MCF 10A (cell line): ENCODE measurements at regions not wholly inside any gene's neighbourhood (a gene's known extent, or its start where the extent isn't known, plus 50 kb on each side); places are given as distances from the start of the nearest gene placed in this dataset.

Source experiments
- BruUV-seq: library from RNA; stranded (reverse); fragments of 400-500 nt; replicated peaks from 2 replicates; lab custom pipeline; 2021; lab: Mats Ljungman, UMichigan
- CTCF ChIA-PET: fragments of 300-600 bp; sonication (Branson Sonifier 250); formaldehyde crosslinking; extraction: SDS; loops from one replicate; lab custom pipeline; 2021; ENCODE audit warnings: antibody characterized with exemption, inconsistent platforms; lab: Yijun Ruan, JAX
- POLR2A ChIA-PET: fragments of 300-600, 350-650 bp; sonication (Branson Sonifier 250); formaldehyde crosslinking; extraction: SDS; loops from one replicate; lab custom pipeline; 2020; ENCODE audit warnings: antibody characterized with exemption, inconsistent platforms; lab: Yijun Ruan, JAX
- DNase-seq: peaks from one replicate; pipeline ENCODE4 v3.0.0-alpha.2; 2018; ENCODE audit not compliant: unreplicated experiment
- H3K27ac Mint-ChIP-seq: one replicate; pipeline ENCODE4 v1.8.0; 2022; ENCODE audit warnings: mild to moderate bottlenecking, low read depth, mixed read lengths; ENCODE audit not compliant: unreplicated experiment
- H3K27me3 Mint-ChIP-seq: one replicate; pipeline ENCODE4 v1.8.0; 2022; ENCODE audit warnings: mixed read lengths; ENCODE audit not compliant: insufficient read depth, unreplicated experiment
- H3K36me3 Mint-ChIP-seq: one replicate; pipeline ENCODE4 v1.8.0; 2022; ENCODE audit warnings: mild to moderate bottlenecking, moderate library complexity, mixed read lengths; ENCODE audit not compliant: insufficient read depth, unreplicated experiment
- H3K4me1 Mint-ChIP-seq: one replicate; pipeline ENCODE4 v1.8.0; 2022; ENCODE audit warnings: mixed read lengths; ENCODE audit not compliant: insufficient read depth, unreplicated experiment
- H3K4me3 Mint-ChIP-seq: one replicate; pipeline ENCODE4 v1.8.0; 2022; ENCODE audit warnings: mild to moderate bottlenecking, moderate library complexity, mixed read lengths; ENCODE audit not compliant: unreplicated experiment
- H3K9me3 Mint-ChIP-seq: one replicate; pipeline ENCODE4 v1.8.0; 2022; ENCODE audit warnings: mixed read lengths; ENCODE audit not compliant: unreplicated experiment
- CTCF ChIP-seq: fragments of 200-600 bp; IDR thresholded peaks from one replicate; pipeline ENCODE4 v1.8.0; 2022; ENCODE audit warnings: antibody characterized with exemption, mild to moderate bottlenecking; ENCODE audit not compliant: unreplicated experiment
- intact Hi-C: fragments of 100-400 bp; cut with micrococcal nuclease; formaldehyde crosslinking; loops from 2 replicates; pipeline ENCODE4 v1.14.1; 2022

- CTCF ChIA-PET, result interaction anchor here (0.6 kb wide), 1 partner anchor 119 kb away, joined by 3 read pairs; no protein-coding TSS in a partner anchor
- Mint-ChIP-seq H3K27me3 (no peaks in the 10 kb centered on the region), H3K4me1 (no peaks in the 10 kb centered on the region), H3K9me3 (peaks cover 12% of the 10 kb centered on the region), H3K4me3 (no peak overlapping the region), H3K36me3 (no peaks in the 10 kb centered on the region), H3K27ac (no peak overlapping the region)
- no peak for TF ChIP-seq CTCF
- no TSS peak for BruUV-seq
- POLR2A ChIA-PET, result no interaction called here
- intact Hi-C loops, result no loop called here
- DNase-seq, result no peak
Measured at GRCh38 chr2:7573166-7573825, 656.1 kb downstream of the RNF144A start.

GRCh38 chr2:7574385-7574784, 657.2 kb downstream of the RNF144A start:
- no peak for DNase-seq
- intact Hi-C loops, result no loop called here
- no peak for TF ChIP-seq CTCF
- Mint-ChIP-seq H3K27me3 (no peaks in the 10 kb centered on the region), H3K27ac (no peak overlapping the region), H3K9me3 (peaks cover 15% of the 10 kb centered on the region), H3K36me3 (no peaks in the 10 kb centered on the region), H3K4me1 (no peaks in the 10 kb centered on the region), H3K4me3 (no peak overlapping the region)
- no TSS peak for BruUV-seq
- CTCF ChIA-PET, result no interaction called here
- POLR2A ChIA-PET, result interaction anchor here (0.6 kb wide), 1 partner anchor 1244 kb away, joined by 4 read pairs; no protein-coding TSS in a partner anchor

DNA sequence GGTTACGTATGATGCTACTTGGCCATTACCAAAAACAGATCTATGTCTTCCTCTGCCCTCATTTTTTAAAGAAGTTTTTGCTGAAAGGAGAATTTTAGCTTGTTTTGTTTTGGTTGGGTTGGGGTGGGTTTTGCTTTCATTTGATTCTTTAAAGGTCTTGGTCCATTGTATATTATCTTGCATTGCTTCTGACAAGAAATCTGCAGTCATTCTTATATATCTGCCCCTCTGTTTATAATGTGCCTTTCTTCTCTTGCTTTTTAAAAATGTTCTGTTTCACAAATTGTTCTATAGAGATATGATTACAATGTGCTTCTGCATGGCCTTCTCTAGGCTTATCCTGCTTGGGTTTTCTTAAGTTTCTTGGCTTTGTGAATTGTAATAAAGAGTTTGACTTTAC, 660.6 kb downstream of the RNF144A start:
- POLR2A ChIA-PET, result no interaction called here
- Mint-ChIP-seq H3K4me1 (no peaks in the 10 kb centered on the region), H3K4me3 (no peak overlapping the region), H3K36me3 (no peaks in the 10 kb centered on the region), H3K27me3 (no peaks in the 10 kb centered on the region), H3K27ac (no peak overlapping the region), H3K9me3 (peaks cover 19% of the 10 kb centered on the region)
- DNase-seq, result no peak
- TF ChIP-seq CTCF, result no peak
- no TSS peak for BruUV-seq
- CTCF ChIA-PET, result interaction anchor here (0.6 to 0.9 kb wide), 2 partner anchors 12 to 389 kb away, joined by 3 read pairs; no protein-coding TSS in a partner anchor
- intact Hi-C loops, result no loop called here

- POLR2A ChIA-PET, result no interaction called here
Measured at GRCh38 chr2:7584017-7584416, 666.8 kb downstream of the RNF144A start.

More at GRCh38 chr2:7584017-7584416, 666.8 kb downstream of the RNF144A start:
- Mint-ChIP-seq H3K4me3 (no peak overlapping the region), H3K4me1 (peaks cover 8% of the 10 kb centered on the region), H3K9me3 (peaks cover 26% of the 10 kb centered on the region), H3K36me3 (no peaks in the 10 kb centered on the region), H3K27me3 (no peaks in the 10 kb centered on the region), H3K27ac (no peak overlapping the region)
- CTCF ChIA-PET, result no interaction called here
- intact Hi-C loops, result no loop called here
- no peak for DNase-seq
- no TSS peak for BruUV-seq
- TF ChIP-seq CTCF, result no peak
